Keratinocyte (primary cell): ENCODE measurements at regions not wholly inside any gene's neighbourhood (a gene's known extent, or its start where the extent isn't known, plus 50 kb on each side); places are given as distances from the start of the nearest gene placed in this dataset.

Experiments used
- DNase-seq: peaks from one replicate; pipeline ENCODE4 v3.0.0-alpha.2; 2011; ENCODE audit warnings: low read depth, missing footprints, low spot score
- FAIRE-seq: peaks from 2 replicates; lab custom pipeline; 2011; peaks lifted over from hg19 to GRCh38; lab: Jason Lieb, UNC
- H2AFZ ChIP-seq: 2 replicates; pipeline ENCODE4 v1.6.0; 2012; ENCODE audit warnings: low read length, control low read depth, inconsistent platforms; ENCODE audit not compliant: control insufficient read depth
- H3K27ac ChIP-seq: 2 replicates; pipeline ENCODE4 v1.5.1; 2011; ENCODE audit warnings: low read length; ENCODE audit not compliant: control insufficient read depth, insufficient read depth
- H3K27me3 ChIP-seq: 3 replicates; pipeline ENCODE4 v1.6.0; 2011; ENCODE audit warnings: low read length; ENCODE audit not compliant: control insufficient read depth, insufficient read depth; ENCODE audit errors: extremely low read depth
- H3K36me3 ChIP-seq, 2 experiments: 2 replicates in 1 of 2; 3 replicates in 1 of 2; pipeline ENCODE4 v1.5.1; 2011; ENCODE audit warnings: low read length in 2 of 2, mild to moderate bottlenecking in 1 of 2; ENCODE audit not compliant: control insufficient read depth in 2 of 2, insufficient read depth in 2 of 2; ENCODE audit errors: extremely low read depth in 1 of 2
- H3K4me1 ChIP-seq: 3 replicates; pipeline ENCODE4 v1.5.1; 2011; ENCODE audit warnings: low read length; ENCODE audit not compliant: control insufficient read depth, insufficient read depth; ENCODE audit errors: extremely low read depth
- H3K4me2 ChIP-seq: 3 replicates; pipeline ENCODE4 v1.6.0; 2011; ENCODE audit warnings: low read depth, low read length; ENCODE audit not compliant: control insufficient read depth, insufficient read depth; ENCODE audit errors: extremely low read depth
- H3K4me3 ChIP-seq, 3 experiments: fragments of 200-600 bp in 1 of 3; sonication (generic) in 1 of 3; 2 replicates in 2 of 3; 3 replicates in 1 of 3; pipeline ENCODE4 v1.5.1; 2011 to 2016; ENCODE audit warnings: low read length in 3 of 3, mild to moderate bottlenecking in 3 of 3, control low read depth in 2 of 3, inconsistent platforms in 1 of 3, low read depth in 1 of 3, mixed read lengths in 1 of 3, mixed run types in 1 of 3, moderate library complexity in 1 of 3; ENCODE audit not compliant: control insufficient read depth in 2 of 3, insufficient read depth in 2 of 3; ENCODE audit errors: extremely low read depth in 1 of 3
- H3K79me2 ChIP-seq: 2 replicates; pipeline ENCODE4 v1.6.0; 2012; ENCODE audit warnings: low read length; ENCODE audit not compliant: control insufficient read depth, insufficient read depth
- H3K9ac ChIP-seq: 3 replicates; pipeline ENCODE4 v1.6.0; 2011; ENCODE audit warnings: low read length; ENCODE audit not compliant: control insufficient read depth, insufficient read depth; ENCODE audit errors: extremely low read depth
- H3K9me1 ChIP-seq: 3 replicates; pipeline ENCODE4 v1.6.0; 2011; ENCODE audit warnings: low read length; ENCODE audit not compliant: control insufficient read depth, insufficient read depth; ENCODE audit errors: extremely low read depth
- H3K9me3 ChIP-seq: 2 replicates; pipeline ENCODE4 v1.5.1; 2012; ENCODE audit warnings: low read depth, low read length; ENCODE audit not compliant: control insufficient read depth
- H4K20me1 ChIP-seq: 3 replicates; pipeline ENCODE4 v1.6.0; 2011; ENCODE audit warnings: low read length; ENCODE audit not compliant: control insufficient read depth, insufficient read depth; ENCODE audit errors: extremely low read depth
- CTCF ChIP-seq, 3 experiments: IDR thresholded peaks in 1 of 3; conservative IDR thresholded peaks in 1 of 3; optimal IDR thresholded peaks in 1 of 3; 2 replicates in 2 of 3; 3 replicates in 1 of 3; pipeline versions ENCODE3 to v1.5.1; 2011; ENCODE audit warnings: low read length in 3 of 3, mild to moderate bottlenecking in 3 of 3, moderate library complexity in 2 of 3, control low read depth in 1 of 3, inconsistent platforms in 1 of 3; ENCODE audit not compliant: insufficient read depth in 2 of 3; ENCODE audit errors: extremely low read depth in 1 of 3
- EZH2 ChIP-seq: IDR thresholded peaks from one replicate; pipeline ENCODE4 v1.6.1; 2012; ENCODE audit warnings: inconsistent platforms, mild to moderate bottlenecking, low read length, moderate library complexity
- dilution Hi-C: fragments of 300-500 bp; cut with MboI; formaldehyde crosslinking; loops from one replicate; pipeline ENCODE4 v1.7.0; 2020; ENCODE audit warnings: low sequenced_read_pairs; ENCODE audit not compliant: extremely low pct_ligation_motif_present

GRCh38 chr15:26234976-26235767 is 372.0 kb upstream of the ATP10A start:
- H3K4me3 ChIP-seq = no peak overlapping the region
- TF ChIP-seq CTCF (optimal IDR thresholded peaks at IDR 0.05 in 1 of 3, IDR thresholded peaks at IDR 0.05 in 1 of 3, conservative IDR thresholded peaks at IDR 0.05 in 1 of 3; ENCODE audit: extremely low read depth in 1 of 3, insufficient read depth in 2 of 3, low read length in 3 of 3) = no peak
- H4K20me1 ChIP-seq = no peaks in the 10 kb centered on the region
- dilution Hi-C loops = no loop called here
- no peaks in the 10 kb centered on the region for H3K9me1 ChIP-seq
- no peaks in the 10 kb centered on the region for H3K36me3 ChIP-seq
- no peak overlapping the region for H3K9ac ChIP-seq
- DNase-seq = no peak
- peaks cover 5% of the 10 kb centered on the region for H3K9me3 ChIP-seq
- no peaks in the 10 kb centered on the region for H3K27me3 ChIP-seq
- H3K79me2 ChIP-seq = no peaks in the 10 kb centered on the region
- no peaks in the 10 kb centered on the region for H3K4me1 ChIP-seq
- H3K27ac ChIP-seq = no peak overlapping the region
- FAIRE-seq = no peak
- no peak overlapping the region for H2AFZ ChIP-seq
- H3K4me2 ChIP-seq = no peak overlapping the region

GRCh38 chr15:26232691-26233090 is 369.6 kb upstream of the ATP10A start:
- H3K27ac ChIP-seq = no peak overlapping the region
- no peaks in the 10 kb centered on the region for H3K36me3 ChIP-seq
- no peaks in the 10 kb centered on the region for H4K20me1 ChIP-seq
- no peaks in the 10 kb centered on the region for H3K27me3 ChIP-seq
- dilution Hi-C loops = no loop called here
- no peaks in the 10 kb centered on the region for H3K79me2 ChIP-seq
- no peak overlapping the region for H3K4me3 ChIP-seq
- no peaks in the 10 kb centered on the region for H3K9me1 ChIP-seq
- FAIRE-seq (no peak), DNase-seq (no peak)
- H3K9me3 ChIP-seq = peaks cover 3% of the 10 kb centered on the region
- no peak overlapping the region for H3K9ac ChIP-seq
- H3K4me2 ChIP-seq = no peak overlapping the region
- no peak overlapping the region for H2AFZ ChIP-seq
- H3K4me1 ChIP-seq = no peaks in the 10 kb centered on the region
- TF ChIP-seq CTCF (optimal IDR thresholded peaks at IDR 0.05 in 1 of 3, IDR thresholded peaks at IDR 0.05 in 1 of 3, conservative IDR thresholded peaks at IDR 0.05 in 1 of 3; ENCODE audit: extremely low read depth in 1 of 3, insufficient read depth in 2 of 3, low read length in 3 of 3) = no peak
- TF ChIP-seq EZH2 = no peak
